Sigmoid colon (tissue), 4 donors: ENCODE measurements at regions not wholly inside any gene's neighbourhood (a gene's known extent, or its start where the extent isn't known, plus 50 kb on each side); places are given as distances from the start of the nearest gene placed in this dataset.

ENCODE experiments used
- POLR2A ChIP-seq, 2 donors: fragments of 450-650 bp; IDR thresholded peaks; one replicate each; pipeline ENCODE4 v1.6.1; 2016; ENCODE audit warnings: antibody characterized with exemption in 2 of 2, mild to moderate bottlenecking in 2 of 2, moderate library complexity in 2 of 2
- POLR2AphosphoS5 ChIP-seq, 4 donors: sonication (generic); formaldehyde crosslinking; IDR thresholded peaks; one replicate each; pipeline ENCODE4 v1.6.1; 2017; ENCODE audit warnings: antibody characterized with exemption in 4 of 4
- TF ChIP-seq, protein P1 (sequence below), 4 experiments: fragments of 450-650 bp in 3 of 4; fragments of 200-600 bp in 1 of 4; IDR thresholded peaks; one replicate each; pipeline ENCODE4 v1.5.1; 2016 to 2019; ENCODE audit warnings: antibody characterized with exemption in 4 of 4, mild to moderate bottlenecking in 3 of 4, moderate library complexity in 2 of 4

DNA sequence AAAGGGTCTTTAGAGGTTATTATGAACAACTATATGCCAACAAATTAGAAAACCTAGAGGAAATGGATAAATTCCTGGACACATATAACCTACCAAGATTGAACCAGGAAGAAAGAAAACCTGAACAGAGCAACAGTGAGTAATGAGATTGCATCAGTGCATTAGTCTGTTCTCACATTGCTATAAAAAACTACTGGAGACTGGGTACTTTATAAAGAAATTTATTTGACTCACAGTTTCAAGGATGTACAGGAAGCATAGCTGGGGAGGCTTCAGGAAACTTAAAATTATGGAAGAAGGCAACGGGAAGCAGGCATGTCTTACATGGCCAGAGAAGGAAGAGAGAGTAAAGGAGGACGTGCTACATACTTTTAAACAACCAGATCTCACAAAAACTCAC is 70.8 kb upstream of the GNAZ start:
- TF ChIP-seq POLR2AphosphoS5 (IDR thresholded peaks at IDR 0.05) (no peak), POLR2A (IDR thresholded peaks at IDR 0.05) (no peak)
- TF ChIP-seq, protein P1, sequence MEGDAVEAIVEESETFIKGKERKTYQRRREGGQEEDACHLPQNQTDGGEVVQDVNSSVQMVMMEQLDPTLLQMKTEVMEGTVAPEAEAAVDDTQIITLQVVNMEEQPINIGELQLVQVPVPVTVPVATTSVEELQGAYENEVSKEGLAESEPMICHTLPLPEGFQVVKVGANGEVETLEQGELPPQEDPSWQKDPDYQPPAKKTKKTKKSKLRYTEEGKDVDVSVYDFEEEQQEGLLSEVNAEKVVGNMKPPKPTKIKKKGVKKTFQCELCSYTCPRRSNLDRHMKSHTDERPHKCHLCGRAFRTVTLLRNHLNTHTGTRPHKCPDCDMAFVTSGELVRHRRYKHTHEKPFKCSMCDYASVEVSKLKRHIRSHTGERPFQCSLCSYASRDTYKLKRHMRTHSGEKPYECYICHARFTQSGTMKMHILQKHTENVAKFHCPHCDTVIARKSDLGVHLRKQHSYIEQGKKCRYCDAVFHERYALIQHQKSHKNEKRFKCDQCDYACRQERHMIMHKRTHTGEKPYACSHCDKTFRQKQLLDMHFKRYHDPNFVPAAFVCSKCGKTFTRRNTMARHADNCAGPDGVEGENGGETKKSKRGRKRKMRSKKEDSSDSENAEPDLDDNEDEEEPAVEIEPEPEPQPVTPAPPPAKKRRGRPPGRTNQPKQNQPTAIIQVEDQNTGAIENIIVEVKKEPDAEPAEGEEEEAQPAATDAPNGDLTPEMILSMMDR (IDR thresholded peaks at IDR 0.05) = no peak
